ENCODE measurements at regions not wholly inside any gene's neighbourhood (a gene's known extent, or its start where the extent isn't known, plus 50 kb on each side); places are given as distances from the start of the nearest gene placed in this dataset.

DNA sequence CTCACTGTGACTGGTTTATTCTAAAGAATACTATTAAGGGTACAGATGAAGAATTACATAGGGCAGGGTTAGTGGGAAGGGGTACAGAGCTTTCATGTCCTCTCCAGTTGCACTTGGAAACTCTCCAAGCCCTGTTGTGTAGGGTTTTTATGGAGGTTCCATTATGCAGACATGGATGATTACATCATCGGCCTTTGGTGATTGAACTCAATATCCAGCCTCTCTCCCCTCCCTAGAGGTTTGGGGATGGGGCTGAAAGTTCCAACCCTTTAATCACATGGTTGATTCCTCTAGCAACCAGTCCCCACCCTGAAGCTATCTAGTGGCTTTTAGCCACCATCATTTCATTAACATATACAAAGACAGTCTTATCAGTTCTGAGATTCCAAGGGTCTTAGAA, 472.6 kb downstream of the BUD13 start:
- TF ChIP-seq, protein P1, sequence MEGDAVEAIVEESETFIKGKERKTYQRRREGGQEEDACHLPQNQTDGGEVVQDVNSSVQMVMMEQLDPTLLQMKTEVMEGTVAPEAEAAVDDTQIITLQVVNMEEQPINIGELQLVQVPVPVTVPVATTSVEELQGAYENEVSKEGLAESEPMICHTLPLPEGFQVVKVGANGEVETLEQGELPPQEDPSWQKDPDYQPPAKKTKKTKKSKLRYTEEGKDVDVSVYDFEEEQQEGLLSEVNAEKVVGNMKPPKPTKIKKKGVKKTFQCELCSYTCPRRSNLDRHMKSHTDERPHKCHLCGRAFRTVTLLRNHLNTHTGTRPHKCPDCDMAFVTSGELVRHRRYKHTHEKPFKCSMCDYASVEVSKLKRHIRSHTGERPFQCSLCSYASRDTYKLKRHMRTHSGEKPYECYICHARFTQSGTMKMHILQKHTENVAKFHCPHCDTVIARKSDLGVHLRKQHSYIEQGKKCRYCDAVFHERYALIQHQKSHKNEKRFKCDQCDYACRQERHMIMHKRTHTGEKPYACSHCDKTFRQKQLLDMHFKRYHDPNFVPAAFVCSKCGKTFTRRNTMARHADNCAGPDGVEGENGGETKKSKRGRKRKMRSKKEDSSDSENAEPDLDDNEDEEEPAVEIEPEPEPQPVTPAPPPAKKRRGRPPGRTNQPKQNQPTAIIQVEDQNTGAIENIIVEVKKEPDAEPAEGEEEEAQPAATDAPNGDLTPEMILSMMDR (IDR thresholded peaks at IDR 0.05; ENCODE audit: low read depth, low read length): no peak
- TF ChIP-seq EZH2phosphoT487 (IDR thresholded peaks at IDR 0.05; ENCODE audit: low read depth): no peak

Measured in OCI-LY3 (cell line).